ENCODE measurements at regions not wholly inside any gene's neighbourhood (a gene's known extent, or its start where the extent isn't known, plus 50 kb on each side); places are given as distances from the start of the nearest gene placed in this dataset.

DNA sequence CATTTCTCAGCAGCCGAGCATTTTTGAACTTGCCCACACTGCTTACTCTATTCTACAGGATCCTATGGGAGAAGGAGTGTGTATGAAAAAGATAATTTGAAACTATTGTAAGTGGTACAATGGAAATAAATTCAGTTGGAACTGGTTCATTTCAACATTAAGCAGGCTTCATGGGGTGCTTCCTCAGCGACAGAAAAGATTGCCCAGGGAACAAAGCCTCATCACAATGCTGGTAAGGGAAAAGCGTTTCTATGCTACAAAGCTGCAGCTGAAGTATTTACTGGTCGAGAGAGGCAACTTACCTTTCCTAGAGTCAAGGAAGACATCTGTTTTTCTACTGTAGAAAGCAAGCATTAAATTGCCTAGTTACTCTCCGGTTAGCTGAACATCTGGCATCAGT lies 568.2 kb upstream of the ZP4 start:
- TF ChIP-seq JUN (IDR thresholded peaks at IDR 0.05; ENCODE audit: borderline replicate concordance, insufficient read depth, insufficient read length, low read depth) (no peak), FOS (IDR thresholded peaks at IDR 0.05; ENCODE audit: borderline replicate concordance, insufficient read depth, low read length) (no peak), POLR2A (IDR thresholded peaks at IDR 0.05; ENCODE audit: low read depth, low read length) (no peak), MYC (IDR thresholded peaks at IDR 0.05; ENCODE audit: low read depth, low read length) (no peak), EZH2 (IDR thresholded peaks at IDR 0.05; ENCODE audit: borderline replicate concordance, low read depth, low read length, severe bottlenecking) (no peak), CTCF (IDR thresholded peaks at IDR 0.05; ENCODE audit: extremely low read depth in 1 of 2, insufficient read depth in 1 of 2, low read depth in 1 of 2, low read length in 2 of 2) (no peak), POLR2AphosphoS5 (IDR thresholded peaks at IDR 0.05; ENCODE audit: insufficient read depth, low read depth, low read length) (no peak), GATA2 (IDR thresholded peaks at IDR 0.05; ENCODE audit: insufficient read depth, insufficient read length, low read depth, low read length) (no peak)
- TF ChIP-seq, protein P1, sequence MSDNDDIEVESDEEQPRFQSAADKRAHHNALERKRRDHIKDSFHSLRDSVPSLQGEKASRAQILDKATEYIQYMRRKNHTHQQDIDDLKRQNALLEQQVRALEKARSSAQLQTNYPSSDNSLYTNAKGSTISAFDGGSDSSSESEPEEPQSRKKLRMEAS (IDR thresholded peaks at IDR 0.05; ENCODE audit: insufficient read depth, insufficient read length) = no peak
- FAIRE-seq (no peak), DNase-seq (ENCODE audit: low read depth, low spot score) (no peak)
- no TSS peak for BruUV-seq (replicated peaks)
- ChIA-PET POLR2A (no interaction called here), CTCF (no interaction called here)
- Histone ChIP-seq H3K36me3 (ENCODE audit: control insufficient read depth in 2 of 2, extremely low read depth in 1 of 2, insufficient read depth in 2 of 2, low read length in 2 of 2) (no peaks in the 10 kb centered on the region), H4K20me1 (replicated peaks; ENCODE audit: control insufficient read depth, extremely low read depth, insufficient read depth, low read length) (no peaks in the 10 kb centered on the region), H3K9ac (replicated peaks; ENCODE audit: extremely low read depth, insufficient read depth, low read length) (no peak overlapping the region), H3K4me1 (ENCODE audit: control insufficient read depth, extremely low read depth, insufficient read depth, low read length) (no peaks in the 10 kb centered on the region), H3K9me3 (replicated peaks; ENCODE audit: control insufficient read depth, insufficient read depth, low read length) (peaks cover 3% of the 10 kb centered on the region), H2AFZ (ENCODE audit: low read depth, low read length) (no peak overlapping the region), H3K9me1 (replicated peaks; ENCODE audit: control insufficient read depth, extremely low read depth, insufficient read depth, low read length) (no peaks in the 10 kb centered on the region), H3K4me2 (ENCODE audit: insufficient read depth, low read length) (no peak overlapping the region), H3K27ac (ENCODE audit: insufficient read depth, low read depth, low read length) (no peak overlapping the region), H3K4me3 (replicated peaks in 1 of 3; ENCODE audit: insufficient read depth in 1 of 3, low read depth in 1 of 3, low read length in 3 of 3) (no peak overlapping the region), H3K27me3 (ENCODE audit: control insufficient read depth in 2 of 2, insufficient read depth in 2 of 2, low read length in 2 of 2) (no peaks in the 10 kb centered on the region), H3K79me2 (ENCODE audit: control insufficient read depth, insufficient read depth, low read length) (no peaks in the 10 kb centered on the region)
- intact Hi-C loops (cut with micrococcal nuclease) (no loop called here), dilution Hi-C loops (cut with MboI; ENCODE audit: extremely low pct_ligation_motif_present, low sequenced_read_pairs) (no loop called here)

Data from endothelial cell of umbilical vein (primary cell).